ENCODE measurements at regions not wholly inside any gene's neighbourhood (a gene's known extent, or its start where the extent isn't known, plus 50 kb on each side); places are given as distances from the start of the nearest gene placed in this dataset.

DNA sequence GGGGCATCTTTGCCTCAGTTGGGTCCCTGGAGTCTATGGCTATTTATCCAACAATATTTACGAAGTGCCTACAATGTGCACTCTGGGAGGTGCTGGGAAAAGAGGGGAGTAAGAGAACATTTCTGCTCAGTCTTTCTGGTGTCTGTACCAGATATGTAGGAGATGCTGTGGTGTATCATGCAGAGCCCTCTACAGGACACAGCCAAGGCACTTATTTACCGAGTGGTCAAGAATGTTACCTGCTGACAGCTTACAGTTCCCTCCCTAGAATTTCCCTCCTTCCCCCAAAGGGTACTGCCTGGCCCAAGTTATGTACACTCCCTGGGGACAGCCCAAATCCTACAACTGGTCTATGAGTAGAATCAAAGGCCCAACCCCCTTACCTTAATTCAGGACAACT is 177.7 kb downstream of the C1orf94 start:
- TF ChIP-seq POLR2AphosphoS5 (IDR thresholded peaks at IDR 0.05) (no peak), EP300 (IDR thresholded peaks at IDR 0.05) (no peak), POLR2A (IDR thresholded peaks at IDR 0.05) (no peak)
- TF ChIP-seq, protein P1, sequence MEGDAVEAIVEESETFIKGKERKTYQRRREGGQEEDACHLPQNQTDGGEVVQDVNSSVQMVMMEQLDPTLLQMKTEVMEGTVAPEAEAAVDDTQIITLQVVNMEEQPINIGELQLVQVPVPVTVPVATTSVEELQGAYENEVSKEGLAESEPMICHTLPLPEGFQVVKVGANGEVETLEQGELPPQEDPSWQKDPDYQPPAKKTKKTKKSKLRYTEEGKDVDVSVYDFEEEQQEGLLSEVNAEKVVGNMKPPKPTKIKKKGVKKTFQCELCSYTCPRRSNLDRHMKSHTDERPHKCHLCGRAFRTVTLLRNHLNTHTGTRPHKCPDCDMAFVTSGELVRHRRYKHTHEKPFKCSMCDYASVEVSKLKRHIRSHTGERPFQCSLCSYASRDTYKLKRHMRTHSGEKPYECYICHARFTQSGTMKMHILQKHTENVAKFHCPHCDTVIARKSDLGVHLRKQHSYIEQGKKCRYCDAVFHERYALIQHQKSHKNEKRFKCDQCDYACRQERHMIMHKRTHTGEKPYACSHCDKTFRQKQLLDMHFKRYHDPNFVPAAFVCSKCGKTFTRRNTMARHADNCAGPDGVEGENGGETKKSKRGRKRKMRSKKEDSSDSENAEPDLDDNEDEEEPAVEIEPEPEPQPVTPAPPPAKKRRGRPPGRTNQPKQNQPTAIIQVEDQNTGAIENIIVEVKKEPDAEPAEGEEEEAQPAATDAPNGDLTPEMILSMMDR (IDR thresholded peaks at IDR 0.05) = no peak
- no peak overlapping the region for H3K4me3 ChIP-seq
- no peaks in the 10 kb centered on the region for H3K36me3 ChIP-seq
- H3K27ac ChIP-seq = no peak overlapping the region
- DNase-seq (ENCODE audit: low spot score in 2 of 2) = no peak
- no peaks in the 10 kb centered on the region for H3K27me3 ChIP-seq
- 70% methylated on average over 2 of the region's 2 CpGs for WGBS
- no peaks in the 10 kb centered on the region for H3K4me1 ChIP-seq
- no peaks in the 10 kb centered on the region for H3K9me3 ChIP-seq

- 85% methylated on average over 4 of the region's 4 CpGs for WGBS
- H3K9me3 ChIP-seq = no peaks in the 10 kb centered on the region
- no peaks in the 10 kb centered on the region for H3K4me1 ChIP-seq
- no peak for TF ChIP-seq POLR2A (IDR thresholded peaks at IDR 0.05)
- TF ChIP-seq, protein P1 (IDR thresholded peaks at IDR 0.05) = no peak
- no peak for TF ChIP-seq EP300 (IDR thresholded peaks at IDR 0.05)
- TF ChIP-seq POLR2AphosphoS5 (IDR thresholded peaks at IDR 0.05) = no peak
- peaks cover 7% of the 10 kb centered on the region for H3K27me3 ChIP-seq
- H3K27ac ChIP-seq = no peak overlapping the region
- DNase-seq (ENCODE audit: low spot score in 2 of 2) = no peak
- H3K36me3 ChIP-seq = no peaks in the 10 kb centered on the region
- no peak overlapping the region for H3K4me3 ChIP-seq
Observed at GRCh38 chr1:34356853-34357252, 180.1 kb downstream of the C1orf94 start.

DNA sequence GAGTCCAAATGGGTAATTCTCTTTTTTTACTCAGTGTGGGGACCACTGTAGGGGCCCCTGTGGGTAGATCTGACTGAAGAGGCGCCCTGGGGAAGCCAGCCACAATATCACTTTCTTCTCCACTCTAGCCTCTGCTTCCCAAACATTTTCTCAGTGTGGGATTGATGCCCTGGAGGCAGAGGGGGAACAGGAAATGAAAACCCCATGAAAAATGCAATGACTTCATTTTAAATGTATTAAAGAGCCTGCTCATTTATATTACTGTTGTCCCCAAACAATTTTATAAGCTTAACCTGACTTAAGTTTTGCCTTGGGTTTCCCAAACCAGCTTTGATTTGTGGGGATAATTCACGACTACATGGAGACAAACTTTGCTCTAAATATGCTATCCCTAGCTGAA is 181.9 kb downstream of the C1orf94 start:
- WGBS = 59% methylated on average over 2 of the region's 2 CpGs
- Histone ChIP-seq H3K27me3 (peaks cover 7% of the 10 kb centered on the region), H3K36me3 (no peaks in the 10 kb centered on the region), H3K4me1 (no peaks in the 10 kb centered on the region), H3K9me3 (no peaks in the 10 kb centered on the region), H3K27ac (no peak overlapping the region), H3K4me3 (no peak overlapping the region)
- no peak for TF ChIP-seq EP300 (IDR thresholded peaks at IDR 0.05)
- TF ChIP-seq POLR2AphosphoS5 (IDR thresholded peaks at IDR 0.05) = no peak
- TF ChIP-seq, protein P1 (IDR thresholded peaks at IDR 0.05) = no peak
- no peak for TF ChIP-seq POLR2A (IDR thresholded peaks at IDR 0.05)
- DNase-seq (ENCODE audit: low spot score in 2 of 2) = no peak

GRCh38 chr1:34359411-34359810 is 182.7 kb downstream of the C1orf94 start:
- no peaks in the 10 kb centered on the region for H3K9me3 ChIP-seq
- WGBS = 92% methylated on average over 4 of the region's 4 CpGs
- H3K36me3 ChIP-seq = no peaks in the 10 kb centered on the region
- TF ChIP-seq EP300 (IDR thresholded peaks at IDR 0.05) = no peak
- no peak for TF ChIP-seq POLR2A (IDR thresholded peaks at IDR 0.05)
- TF ChIP-seq POLR2AphosphoS5 (IDR thresholded peaks at IDR 0.05) = no peak
- TF ChIP-seq, protein P1 (IDR thresholded peaks at IDR 0.05) = no peak
- H3K4me3 ChIP-seq = no peak overlapping the region
- H3K27ac ChIP-seq = no peak overlapping the region
- DNase-seq (ENCODE audit: low spot score in 2 of 2) = no peak
- no peaks in the 10 kb centered on the region for H3K4me1 ChIP-seq
- H3K27me3 ChIP-seq = peaks cover 7% of the 10 kb centered on the region

DNA sequence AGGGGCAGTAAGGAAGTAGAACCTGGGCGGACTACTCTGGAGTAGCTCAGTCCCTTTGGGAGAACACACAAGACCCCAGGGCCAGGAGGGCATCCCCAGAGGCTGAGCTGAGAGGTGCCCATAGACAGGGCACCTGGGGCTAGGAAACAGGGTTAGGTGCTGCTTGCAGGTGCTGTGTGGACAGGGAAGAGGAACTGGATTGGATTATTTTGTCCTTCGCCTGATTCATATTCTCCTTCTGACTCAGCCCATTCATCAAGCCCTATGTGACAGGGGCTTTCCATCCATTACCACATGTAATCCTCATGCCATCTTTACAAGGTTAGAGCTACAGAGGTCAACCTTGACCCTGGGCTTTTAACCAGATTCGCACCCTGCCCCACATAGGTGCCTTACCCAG is 183.9 kb downstream of the C1orf94 start:
- Histone ChIP-seq H3K4me3 (no peak overlapping the region), H3K36me3 (no peaks in the 10 kb centered on the region), H3K9me3 (no peaks in the 10 kb centered on the region), H3K27me3 (peaks cover 11% of the 10 kb centered on the region), H3K27ac (no peak overlapping the region), H3K4me1 (no peaks in the 10 kb centered on the region)
- no peak for DNase-seq (ENCODE audit: low spot score in 2 of 2)
- TF ChIP-seq POLR2A (IDR thresholded peaks at IDR 0.05) (no peak), EP300 (IDR thresholded peaks at IDR 0.05) (no peak), POLR2AphosphoS5 (IDR thresholded peaks at IDR 0.05) (no peak)
- TF ChIP-seq, protein P1 (IDR thresholded peaks at IDR 0.05) = no peak
- 73% methylated on average over 3 of the region's 3 CpGs for WGBS
